ENCODE measurements at regions not wholly inside any gene's neighbourhood (a gene's known extent, or its start where the extent isn't known, plus 50 kb on each side); places are given as distances from the start of the nearest gene placed in this dataset.

GRCh38 chr2:15751477-15751876 is 159.8 kb downstream of the DDX1 start:
- TF ChIP-seq TAF1 (IDR thresholded peaks at IDR 0.05; ENCODE audit: borderline replicate concordance, insufficient read depth, low read length) (no peak), FOXP2 (optimal IDR thresholded peaks at IDR 0.05; ENCODE audit: borderline replicate concordance, extremely low read depth, extremely low read length, insufficient read depth) (no peak), REST (IDR thresholded peaks at IDR 0.05; ENCODE audit: insufficient read depth in 1 of 2, low read depth in 2 of 2, low read length in 2 of 2) (no peak), POLR2AphosphoS5 (IDR thresholded peaks at IDR 0.05; ENCODE audit: low read depth, low read length) (no peak), SIN3A (IDR thresholded peaks at IDR 0.05; ENCODE audit: borderline replicate concordance, insufficient read depth, low read length) (no peak)

- no peak for TF ChIP-seq SIN3A (IDR thresholded peaks at IDR 0.05; ENCODE audit: borderline replicate concordance, insufficient read depth, low read length)
These were observed 161.0 kb downstream of the DDX1 start for GRCh38 chr2:15752552-15753232.

GRCh38 chr2:15753233-15753798 is 161.6 kb downstream of the DDX1 start:
- TF ChIP-seq FOXP2 (optimal IDR thresholded peaks at IDR 0.05; ENCODE audit: borderline replicate concordance, extremely low read depth, extremely low read length, insufficient read depth) = no peak
- TF ChIP-seq REST (IDR thresholded peaks at IDR 0.05; ENCODE audit: insufficient read depth in 1 of 2, low read depth in 2 of 2, low read length in 2 of 2) = no peak
- TF ChIP-seq SIN3A (IDR thresholded peaks at IDR 0.05; ENCODE audit: borderline replicate concordance, insufficient read depth, low read length) = no peak
- TF ChIP-seq POLR2AphosphoS5 (IDR thresholded peaks at IDR 0.05; ENCODE audit: low read depth, low read length) = no peak
- no peak for TF ChIP-seq TAF1 (IDR thresholded peaks at IDR 0.05; ENCODE audit: borderline replicate concordance, insufficient read depth, low read length)

GRCh38 chr2:15753811-15754702 is 162.4 kb downstream of the DDX1 start:
- TF ChIP-seq FOXP2 (optimal IDR thresholded peaks at IDR 0.05; ENCODE audit: borderline replicate concordance, extremely low read depth, extremely low read length, insufficient read depth) (no peak), SIN3A (IDR thresholded peaks at IDR 0.05; ENCODE audit: borderline replicate concordance, insufficient read depth, low read length) (no peak), REST (IDR thresholded peaks at IDR 0.05; ENCODE audit: insufficient read depth in 1 of 2, low read depth in 2 of 2, low read length in 2 of 2) (no peak), TAF1 (IDR thresholded peaks at IDR 0.05; ENCODE audit: borderline replicate concordance, insufficient read depth, low read length) (no peak), POLR2AphosphoS5 (IDR thresholded peaks at IDR 0.05; ENCODE audit: low read depth, low read length) (no peak)

GRCh38 chr2:15754703-15755099 is 163.0 kb downstream of the DDX1 start:
- TF ChIP-seq FOXP2 (optimal IDR thresholded peaks at IDR 0.05; ENCODE audit: borderline replicate concordance, extremely low read depth, extremely low read length, insufficient read depth) (no peak), POLR2AphosphoS5 (IDR thresholded peaks at IDR 0.05; ENCODE audit: low read depth, low read length) (no peak), REST (IDR thresholded peaks at IDR 0.05; ENCODE audit: insufficient read depth in 1 of 2, low read depth in 2 of 2, low read length in 2 of 2) (no peak), SIN3A (IDR thresholded peaks at IDR 0.05; ENCODE audit: borderline replicate concordance, insufficient read depth, low read length) (no peak), TAF1 (IDR thresholded peaks at IDR 0.05; ENCODE audit: borderline replicate concordance, insufficient read depth, low read length) (no peak)
